IMR-90 (cell line): ENCODE measurements at regions not wholly inside any gene's neighbourhood (a gene's known extent, or its start where the extent isn't known, plus 50 kb on each side); places are given as distances from the start of the nearest gene placed in this dataset.

Source experiments
- ATAC-seq: fragments of 200-7000 bp; cut with Tn5 transposase; 2 replicates; pipeline ENCODE4 v1.9.1; 2020; ENCODE audit warnings: low read depth, mild to moderate bottlenecking, moderate library complexity
- BruUV-seq: library from RNA; stranded (reverse); fragments of 400-500 nt; replicated peaks from 2 replicates; lab custom pipeline; 2021; lab: Mats Ljungman, UMichigan
- CTCF ChIA-PET: fragments of 300-600 bp; formaldehyde crosslinking; extraction: SDS; loops from one replicate; lab custom pipeline; 2021; ENCODE audit warnings: antibody characterized with exemption; lab: Yijun Ruan, JAX
- POLR2A ChIA-PET: fragments of 300-600 bp; sonication (Branson Sonifier 250); formaldehyde crosslinking; loops from one replicate; lab custom pipeline; 2022; ENCODE audit warnings: antibody characterized with exemption; ENCODE audit not compliant: unreplicated experiment; lab: Charles Lee
- DNase-seq: peaks from one replicate; pipeline ENCODE4 v3.0.0; 2013
- H2AFZ ChIP-seq: replicated peaks from 2 replicates; pipeline ENCODE3; 2013; ENCODE audit warnings: low read length, mild to moderate bottlenecking; ENCODE audit not compliant: poor library complexity
- H2AK5ac ChIP-seq: 2 replicates; pipeline ENCODE4 v1.6.1; 2013; ENCODE audit warnings: low read depth, low read length, inconsistent platforms
- H2AK9ac ChIP-seq: replicated peaks from 2 replicates; pipeline ENCODE3; 2013; ENCODE audit warnings: mild to moderate bottlenecking, low read depth, low read length, moderate library complexity; ENCODE audit not compliant: poor library complexity
- H2BK120ac ChIP-seq: 2 replicates; pipeline ENCODE4 v1.6.1; 2013; ENCODE audit warnings: low read depth, low read length, inconsistent platforms
- H2BK15ac ChIP-seq: 3 replicates; pipeline ENCODE4 v1.6.1; 2013; ENCODE audit warnings: low read depth, low read length, inconsistent platforms
- H2BK20ac ChIP-seq: 2 replicates; pipeline ENCODE4 v1.6.1; 2013; ENCODE audit warnings: low read depth, mild to moderate bottlenecking, inconsistent platforms, low read length, moderate library complexity
- H2BK5ac ChIP-seq: 2 replicates; pipeline ENCODE4 v1.6.1; 2013; ENCODE audit warnings: mild to moderate bottlenecking, low read depth, low read length, inconsistent platforms; ENCODE audit not compliant: poor library complexity, severe bottlenecking
- H3K14ac ChIP-seq: replicated peaks from 2 replicates; pipeline ENCODE4 v1.6.1; 2013; ENCODE audit warnings: low read depth, low read length, inconsistent platforms
- H3K18ac ChIP-seq: 2 replicates; pipeline ENCODE4 v1.6.1; 2013; ENCODE audit warnings: low read depth, low read length, control low read depth
- H3K23ac ChIP-seq: 2 replicates; pipeline ENCODE4 v1.6.1; 2013; ENCODE audit warnings: low read depth, low read length, inconsistent platforms
- H3K27ac ChIP-seq: 2 replicates; pipeline ENCODE4 v1.5.1; 2013; ENCODE audit warnings: mild to moderate bottlenecking, control low read depth, low read length; ENCODE audit not compliant: insufficient read depth
- H3K27me3 ChIP-seq: 2 replicates; pipeline ENCODE4 v1.6.1; 2013; ENCODE audit warnings: low read length; ENCODE audit not compliant: control insufficient read depth, insufficient read depth
- H3K36me3 ChIP-seq: 2 replicates; pipeline ENCODE4 v1.6.1; 2013; ENCODE audit warnings: low read length, mixed read lengths; ENCODE audit not compliant: control insufficient read depth, insufficient read depth
- H3K4ac ChIP-seq: 2 replicates; pipeline ENCODE4 v1.6.1; 2013; ENCODE audit warnings: low read depth, low read length, inconsistent platforms
- H3K4me1 ChIP-seq: 2 replicates; pipeline ENCODE4 v1.6.1; 2013; ENCODE audit warnings: low read length, mixed read lengths; ENCODE audit not compliant: control insufficient read depth, insufficient read depth
- H3K4me2 ChIP-seq: 2 replicates; pipeline ENCODE4 v1.6.1; 2013; ENCODE audit warnings: low read depth, mild to moderate bottlenecking, control low read depth, low read length, moderate library complexity
- H3K4me3 ChIP-seq: 2 replicates; pipeline ENCODE4 v1.5.1; 2013; ENCODE audit warnings: low read depth, mild to moderate bottlenecking, control low read depth, low read length, moderate library complexity; ENCODE audit not compliant: insufficient read depth
- H3K56ac ChIP-seq: 2 replicates; pipeline ENCODE4 v1.6.1; 2013; ENCODE audit warnings: low read length, inconsistent platforms; ENCODE audit not compliant: insufficient read depth; ENCODE audit errors: extremely low read depth
- H3K79me1 ChIP-seq, 2 experiments: 2 replicates each; pipeline ENCODE4 v1.6.1; 2013; ENCODE audit warnings: low read length in 2 of 2, inconsistent platforms in 1 of 2, low read depth in 1 of 2
- H3K9ac ChIP-seq: 2 replicates; pipeline ENCODE4 v1.6.1; 2013; ENCODE audit warnings: low read depth, low read length, control low read depth
- H3K9me1 ChIP-seq: 2 replicates; pipeline ENCODE4 v1.6.1; 2013; ENCODE audit warnings: low read length, inconsistent platforms; ENCODE audit not compliant: insufficient read depth
- H3K9me3 ChIP-seq: 2 replicates; pipeline ENCODE4 v1.6.1; 2013; ENCODE audit warnings: low read length; ENCODE audit not compliant: control insufficient read depth, insufficient read depth
- H4K20me1 ChIP-seq: 2 replicates; pipeline ENCODE4 v1.6.1; 2013; ENCODE audit warnings: low read length, inconsistent platforms; ENCODE audit not compliant: insufficient read depth
- H4K5ac ChIP-seq: 2 replicates; pipeline ENCODE4 v1.6.1; 2013; ENCODE audit warnings: mild to moderate bottlenecking, low read depth, low read length, control low read depth
- H4K8ac ChIP-seq, 2 experiments: 2 replicates each; pipeline ENCODE4 v1.6.1; 2013; ENCODE audit warnings: low read depth in 2 of 2, low read length in 2 of 2, control low read depth in 1 of 2, inconsistent platforms in 1 of 2
- H4K91ac ChIP-seq: 2 replicates; pipeline ENCODE4 v1.6.1; 2013; ENCODE audit warnings: low read depth, low read length, inconsistent platforms; ENCODE audit not compliant: insufficient read depth
- CEBPB ChIP-seq: IDR thresholded peaks from 2 replicates; pipeline ENCODE4 v1.6.1; 2012; ENCODE audit warnings: low read depth, low read length, improper control_type of control experiment
- CHD1 ChIP-seq: IDR thresholded peaks from 2 replicates; pipeline ENCODE4 v1.6.1; 2012; ENCODE audit warnings: low read depth, low read length, improper control_type of control experiment
- FOS ChIP-seq: fragments of 150-350 bp; IDR thresholded peaks from 2 replicates; pipeline ENCODE4 v1.6.1; 2016; ENCODE audit warnings: low read depth, low read length
- MAFK ChIP-seq: IDR thresholded peaks from 2 replicates; pipeline ENCODE4 v1.6.1; 2012; ENCODE audit warnings: low read depth, low read length, improper control_type of control experiment
- MXI1 ChIP-seq: IDR thresholded peaks from 2 replicates; pipeline ENCODE4 v1.6.1; 2012; ENCODE audit warnings: low read depth, mild to moderate bottlenecking, low read length, moderate library complexity, borderline replicate concordance
- NFE2L2 ChIP-seq: fragments of 150-350 bp; IDR thresholded peaks from 2 replicates; pipeline ENCODE4 v1.6.1; 2016; ENCODE audit warnings: low read depth, mild to moderate bottlenecking, low read length
- POLR2A ChIP-seq: IDR thresholded peaks from 2 replicates; pipeline ENCODE4 v1.6.1; 2012; ENCODE audit warnings: mild to moderate bottlenecking, low read depth, low read length
- RFX5 ChIP-seq: IDR thresholded peaks from 2 replicates; pipeline ENCODE4 v1.8.0; 2012; ENCODE audit warnings: low read depth, mild to moderate bottlenecking, low read length, moderate library complexity
- SMC3 ChIP-seq: fragments of 150-350 bp; IDR thresholded peaks from 2 replicates; pipeline ENCODE4 v1.6.1; 2016; ENCODE audit warnings: low read depth, mild to moderate bottlenecking, antibody characterized with exemption, low read length, moderate library complexity
- WGBS, 2 experiments: methylation state at CpG; one replicate each; pipeline versions ENCODE4 v1.1.5 to v1.1.7; 2013; ENCODE audit warnings: missing lambda C conversion rate in 2 of 2; ENCODE audit not compliant: insufficient read length in 1 of 2; ENCODE audit errors: extremely low coverage in 2 of 2; 5-methylcytosine and 5-hydroxymethylcytosine counted together
- dilution Hi-C: fragments of 300-500 bp; cut with HindIII; formaldehyde crosslinking; loops from one replicate; pipeline ENCODE4 v1.14.3; 2018; ENCODE audit warnings: low sequenced_read_pairs; ENCODE audit not compliant: unreplicated experiment
- in situ Hi-C: fragments of 300-500 bp; cut with MboI; formaldehyde crosslinking; loops from 3 replicates; pipeline ENCODE4 v1.14.3; 2019; ENCODE audit warnings: low sequenced_read_pairs, inconsistent platforms, mixed read lengths
- intact Hi-C: fragments of 100-400 bp; cut with micrococcal nuclease; formaldehyde crosslinking; loops from 2 replicates; pipeline ENCODE4 v1.10.0; 2022
- TF ChIP-seq, protein P1 (sequence below): conservative IDR thresholded peaks from 2 replicates; pipeline ENCODE4 v1.5.1; 2012; ENCODE audit warnings: mild to moderate bottlenecking, low read depth, low read length, improper control_type of control experiment
- TF ChIP-seq, protein P2 (sequence below): fragments of 150-350 bp; IDR thresholded peaks from 2 replicates; pipeline ENCODE4 v1.6.1; 2016; ENCODE audit warnings: low read depth, mild to moderate bottlenecking, low read length, moderate library complexity, borderline replicate concordance
- TF ChIP-seq, protein P3 (sequence below): fragments of 150-350 bp; IDR thresholded peaks from 2 replicates; pipeline ENCODE4 v1.6.1; 2017; ENCODE audit warnings: mild to moderate bottlenecking, antibody characterized with exemption, low read length, low read depth

DNA sequence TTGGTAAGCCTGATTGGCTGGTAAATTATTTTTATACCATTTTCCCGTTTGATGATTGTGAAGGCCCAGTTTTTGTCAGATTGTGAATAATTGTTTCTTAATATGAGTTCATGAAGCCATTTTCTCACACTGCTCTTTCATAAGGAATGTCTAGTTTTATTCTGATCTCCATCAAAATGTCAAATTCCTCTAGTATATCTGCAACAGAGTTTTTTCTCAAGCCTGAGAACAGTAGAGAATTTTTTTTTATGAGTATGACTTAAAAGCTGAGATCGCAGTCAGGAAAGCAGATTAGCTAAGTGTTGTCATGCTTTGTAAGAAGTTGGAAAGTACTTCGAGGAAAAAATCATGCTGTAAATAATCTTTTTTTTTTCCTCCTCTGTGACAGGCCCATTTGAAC is 484.9 kb upstream of the ATP2B1 start:
- no peaks in the 10 kb centered on the region for H4K20me1 ChIP-seq
- no peak overlapping the region for H3K4me2 ChIP-seq
- no peak overlapping the region for H2BK120ac ChIP-seq
- CTCF ChIA-PET = interaction anchor here (0.6 kb wide), 1 partner anchor 10 kb away, joined by 5 read pairs; no protein-coding TSS in a partner anchor
- no peak overlapping the region for H3K18ac ChIP-seq
- H3K9me1 ChIP-seq = no peaks in the 10 kb centered on the region
- H3K56ac ChIP-seq = no peak overlapping the region
- intact Hi-C loops (no loop called here), in situ Hi-C loops (no loop called here), dilution Hi-C loops (no loop called here)
- H3K4ac ChIP-seq = no peak overlapping the region
- no peak overlapping the region for H3K4me3 ChIP-seq
- no peaks in the 10 kb centered on the region for H3K27me3 ChIP-seq
- no peak overlapping the region for H2AK9ac ChIP-seq
- ATAC-seq (no peak), DNase-seq (no peak)
- BruUV-seq = no TSS peak
- H4K5ac ChIP-seq = no peak overlapping the region
- no peaks in the 10 kb centered on the region for H3K79me1 ChIP-seq
- H3K9me3 ChIP-seq = no peaks in the 10 kb centered on the region
- H2AFZ ChIP-seq = no peak overlapping the region
- POLR2A ChIA-PET = no interaction called here
- no peak overlapping the region for H3K23ac ChIP-seq
- no peak overlapping the region for H2BK5ac ChIP-seq
- H3K4me1 ChIP-seq = no peaks in the 10 kb centered on the region
- no CpG with 5 or more reads among the region's 3 CpGs for WGBS, 2 experiments
- H3K36me3 ChIP-seq = no peaks in the 10 kb centered on the region
- H3K14ac ChIP-seq = no peak overlapping the region
- no peak for TF ChIP-seq MAFK
- TF ChIP-seq CHD1 = no peak
- TF ChIP-seq MXI1 = no peak
- no peak for TF ChIP-seq SMC3
- TF ChIP-seq NFE2L2 = no peak
- TF ChIP-seq CEBPB = no peak
- TF ChIP-seq, protein P1, sequence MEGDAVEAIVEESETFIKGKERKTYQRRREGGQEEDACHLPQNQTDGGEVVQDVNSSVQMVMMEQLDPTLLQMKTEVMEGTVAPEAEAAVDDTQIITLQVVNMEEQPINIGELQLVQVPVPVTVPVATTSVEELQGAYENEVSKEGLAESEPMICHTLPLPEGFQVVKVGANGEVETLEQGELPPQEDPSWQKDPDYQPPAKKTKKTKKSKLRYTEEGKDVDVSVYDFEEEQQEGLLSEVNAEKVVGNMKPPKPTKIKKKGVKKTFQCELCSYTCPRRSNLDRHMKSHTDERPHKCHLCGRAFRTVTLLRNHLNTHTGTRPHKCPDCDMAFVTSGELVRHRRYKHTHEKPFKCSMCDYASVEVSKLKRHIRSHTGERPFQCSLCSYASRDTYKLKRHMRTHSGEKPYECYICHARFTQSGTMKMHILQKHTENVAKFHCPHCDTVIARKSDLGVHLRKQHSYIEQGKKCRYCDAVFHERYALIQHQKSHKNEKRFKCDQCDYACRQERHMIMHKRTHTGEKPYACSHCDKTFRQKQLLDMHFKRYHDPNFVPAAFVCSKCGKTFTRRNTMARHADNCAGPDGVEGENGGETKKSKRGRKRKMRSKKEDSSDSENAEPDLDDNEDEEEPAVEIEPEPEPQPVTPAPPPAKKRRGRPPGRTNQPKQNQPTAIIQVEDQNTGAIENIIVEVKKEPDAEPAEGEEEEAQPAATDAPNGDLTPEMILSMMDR = no peak
- TF ChIP-seq POLR2A = no peak
- TF ChIP-seq RFX5 = no peak
- TF ChIP-seq FOS = no peak
- TF ChIP-seq, protein P2, sequence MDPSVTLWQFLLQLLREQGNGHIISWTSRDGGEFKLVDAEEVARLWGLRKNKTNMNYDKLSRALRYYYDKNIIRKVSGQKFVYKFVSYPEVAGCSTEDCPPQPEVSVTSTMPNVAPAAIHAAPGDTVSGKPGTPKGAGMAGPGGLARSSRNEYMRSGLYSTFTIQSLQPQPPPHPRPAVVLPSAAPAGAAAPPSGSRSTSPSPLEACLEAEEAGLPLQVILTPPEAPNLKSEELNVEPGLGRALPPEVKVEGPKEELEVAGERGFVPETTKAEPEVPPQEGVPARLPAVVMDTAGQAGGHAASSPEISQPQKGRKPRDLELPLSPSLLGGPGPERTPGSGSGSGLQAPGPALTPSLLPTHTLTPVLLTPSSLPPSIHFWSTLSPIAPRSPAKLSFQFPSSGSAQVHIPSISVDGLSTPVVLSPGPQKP = no peak
- TF ChIP-seq, protein P3, sequence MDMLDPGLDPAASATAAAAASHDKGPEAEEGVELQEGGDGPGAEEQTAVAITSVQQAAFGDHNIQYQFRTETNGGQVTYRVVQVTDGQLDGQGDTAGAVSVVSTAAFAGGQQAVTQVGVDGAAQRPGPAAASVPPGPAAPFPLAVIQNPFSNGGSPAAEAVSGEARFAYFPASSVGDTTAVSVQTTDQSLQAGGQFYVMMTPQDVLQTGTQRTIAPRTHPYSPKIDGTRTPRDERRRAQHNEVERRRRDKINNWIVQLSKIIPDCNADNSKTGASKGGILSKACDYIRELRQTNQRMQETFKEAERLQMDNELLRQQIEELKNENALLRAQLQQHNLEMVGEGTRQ = no peak
- H3K27ac ChIP-seq = no peak overlapping the region
- H3K9ac ChIP-seq = no peak overlapping the region
- no peak overlapping the region for H2BK20ac ChIP-seq
- H2AK5ac ChIP-seq = no peak overlapping the region
- H4K91ac ChIP-seq = no peak overlapping the region
- no peak overlapping the region for H4K8ac ChIP-seq
- H2BK15ac ChIP-seq = no peak overlapping the region
